Mucosa of rectum (tissue), 2 donors: ENCODE measurements at regions not wholly inside any gene's neighbourhood (a gene's known extent, or its start where the extent isn't known, plus 50 kb on each side); places are given as distances from the start of the nearest gene placed in this dataset.

ENCODE experiments used
- H3K27ac ChIP-seq, 2 donors: one replicate each; pipeline ENCODE4 v1.7.0; 2013; ENCODE audit warnings: inconsistent platforms in 2 of 2, low read depth in 2 of 2, low read length in 2 of 2
- H3K27me3 ChIP-seq, 2 donors: one replicate each; pipeline ENCODE4 v1.7.0; 2013; ENCODE audit warnings: low read length in 2 of 2; ENCODE audit not compliant: control insufficient read depth in 2 of 2, insufficient read depth in 2 of 2
- H3K36me3 ChIP-seq, 2 donors: one replicate each; pipeline ENCODE4 v1.7.0; 2013; ENCODE audit warnings: low read length in 2 of 2; ENCODE audit not compliant: control insufficient read depth in 2 of 2, insufficient read depth in 2 of 2
- H3K4me1 ChIP-seq, 2 donors: one replicate each; pipeline ENCODE4 v1.7.0; 2013; ENCODE audit warnings: low read length in 2 of 2, mild to moderate bottlenecking in 1 of 2; ENCODE audit not compliant: control insufficient read depth in 2 of 2, insufficient read depth in 2 of 2
- H3K4me3 ChIP-seq, 2 donors: one replicate each; pipeline ENCODE4 v1.7.0; 2013; ENCODE audit warnings: low read length in 2 of 2
- H3K9ac ChIP-seq, 2 donors: one replicate each; pipeline ENCODE4 v1.7.0; 2013; ENCODE audit warnings: low read length in 2 of 2, low read depth in 1 of 2, mild to moderate bottlenecking in 1 of 2
- H3K9me3 ChIP-seq, 2 donors: one replicate each; pipeline ENCODE4 v1.7.0; 2013; ENCODE audit warnings: low read length in 2 of 2; ENCODE audit not compliant: control insufficient read depth in 2 of 2
- donor health status: healthy.
- donor health status: Normal muscosa, but diverticular disease.

- no peak overlapping the region for H3K9ac ChIP-seq
- H3K4me3 ChIP-seq = no peak overlapping the region
- no peaks in the 10 kb centered on the region for H3K4me1 ChIP-seq
- H3K27me3 ChIP-seq = no peaks in the 10 kb centered on the region
- H3K9me3 ChIP-seq = no peaks in the 10 kb centered on the region
- H3K27ac ChIP-seq = no peak overlapping the region
- H3K36me3 ChIP-seq = no peaks in the 10 kb centered on the region
Observed at GRCh38 chr1:212539737-212540430, 68.7 kb upstream of the ATF3 start.

DNA sequence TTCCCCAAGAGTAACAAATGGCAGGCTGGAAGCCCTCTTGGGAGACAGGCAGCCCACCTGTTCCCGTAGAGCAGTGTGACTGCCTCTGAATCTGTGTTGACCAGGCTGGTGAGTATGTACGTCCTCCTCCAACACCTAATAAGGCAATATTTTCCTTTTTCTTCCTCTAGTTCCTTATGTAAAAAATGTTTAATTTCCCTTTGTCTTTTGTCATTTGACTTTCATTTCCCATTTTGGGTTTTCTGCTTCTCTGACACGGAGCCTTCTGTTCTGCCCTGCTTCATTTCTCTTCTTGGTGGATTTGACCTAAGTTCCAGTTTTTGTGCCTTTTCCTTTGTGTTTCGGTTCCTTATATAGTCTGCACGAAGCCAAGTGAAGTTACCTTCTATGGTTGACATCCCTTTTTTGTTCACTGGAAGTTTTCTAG, 65.8 kb upstream of the ATF3 start:
- H3K27ac ChIP-seq = no peak overlapping the region
- H3K4me1 ChIP-seq = no peaks in the 10 kb centered on the region

GRCh38 chr1:212544110-212544509, 64.5 kb upstream of the ATF3 start:
- no peak overlapping the region for H3K4me3 ChIP-seq
- no peaks in the 10 kb centered on the region for H3K27me3 ChIP-seq
- no peaks in the 10 kb centered on the region for H3K4me1 ChIP-seq
- H3K9me3 ChIP-seq = no peaks in the 10 kb centered on the region
- no peak overlapping the region for H3K9ac ChIP-seq
- no peak overlapping the region for H3K27ac ChIP-seq
- H3K36me3 ChIP-seq = no peaks in the 10 kb centered on the region

More for the DNA sequence above, 65.8 kb upstream of the ATF3 start:
- Histone ChIP-seq H3K36me3 (no peaks in the 10 kb centered on the region), H3K9ac (no peak overlapping the region), H3K9me3 (no peaks in the 10 kb centered on the region), H3K27me3 (no peaks in the 10 kb centered on the region), H3K4me3 (no peak overlapping the region)

GRCh38 chr1:212545941-212546635, 62.5 kb upstream of the ATF3 start:
- Histone ChIP-seq H3K36me3 (no peaks in the 10 kb centered on the region), H3K27ac (peak overlapping the region; percentile 17 to 25), H3K9me3 (no peaks in the 10 kb centered on the region), H3K27me3 (no peaks in the 10 kb centered on the region), H3K9ac (no peak overlapping the region), H3K4me3 (no peak overlapping the region), H3K4me1 (peaks cover 0 to 2% of the 10 kb centered on the region in 2 donors)

GRCh38 chr1:212549503-212550017, 59.0 kb upstream of the ATF3 start:
- Histone ChIP-seq H3K36me3 (no peaks in the 10 kb centered on the region), H3K27me3 (no peaks in the 10 kb centered on the region), H3K4me3 (no peak overlapping the region), H3K9ac (no peak overlapping the region), H3K9me3 (no peaks in the 10 kb centered on the region), H3K4me1 (peaks cover 0 to 2% of the 10 kb centered on the region in 2 donors), H3K27ac (no peak overlapping the region)

- Histone ChIP-seq H3K4me3 (no peak overlapping the region), H3K9ac (no peak overlapping the region), H3K36me3 (no peaks in the 10 kb centered on the region), H3K27me3 (no peaks in the 10 kb centered on the region), H3K4me1 (peaks cover 0 to 2% of the 10 kb centered on the region in 2 donors), H3K27ac (no peak overlapping the region), H3K9me3 (no peaks in the 10 kb centered on the region)
Observed at GRCh38 chr1:212551929-212552328, 56.6 kb upstream of the ATF3 start.

GRCh38 chr1:212553676-212554075, 54.9 kb upstream of the ATF3 start:
- Histone ChIP-seq H3K27me3 (no peaks in the 10 kb centered on the region), H3K4me3 (no peak overlapping the region), H3K36me3 (no peaks in the 10 kb centered on the region), H3K9me3 (no peaks in the 10 kb centered on the region), H3K9ac (no peak overlapping the region), H3K27ac (no peak overlapping the region), H3K4me1 (peaks cover 0 to 8% of the 10 kb centered on the region in 2 donors)

DNA sequence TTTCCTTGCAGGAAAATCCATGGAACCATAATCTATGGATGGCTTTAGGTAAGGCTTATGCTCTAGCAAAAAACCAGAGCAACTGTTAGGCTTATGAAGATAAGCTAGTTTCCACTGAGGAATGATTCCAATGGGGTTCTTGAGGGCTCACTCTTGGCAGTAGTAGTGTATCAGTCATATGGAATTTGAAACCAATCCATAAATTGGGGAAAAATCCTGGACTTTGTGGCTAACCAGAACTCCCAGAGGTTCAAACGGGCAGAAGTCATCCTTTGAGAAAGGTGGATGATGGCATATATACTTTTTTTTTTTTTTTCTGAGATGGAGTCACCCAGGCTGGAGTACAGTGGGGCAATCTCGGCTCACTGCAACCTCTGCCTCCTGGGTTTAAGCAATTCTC, 54.2 kb upstream of the ATF3 start:
- Histone ChIP-seq H3K4me1 (peaks cover 0 to 12% of the 10 kb centered on the region in 2 donors), H3K9me3 (no peaks in the 10 kb centered on the region)

DNA sequence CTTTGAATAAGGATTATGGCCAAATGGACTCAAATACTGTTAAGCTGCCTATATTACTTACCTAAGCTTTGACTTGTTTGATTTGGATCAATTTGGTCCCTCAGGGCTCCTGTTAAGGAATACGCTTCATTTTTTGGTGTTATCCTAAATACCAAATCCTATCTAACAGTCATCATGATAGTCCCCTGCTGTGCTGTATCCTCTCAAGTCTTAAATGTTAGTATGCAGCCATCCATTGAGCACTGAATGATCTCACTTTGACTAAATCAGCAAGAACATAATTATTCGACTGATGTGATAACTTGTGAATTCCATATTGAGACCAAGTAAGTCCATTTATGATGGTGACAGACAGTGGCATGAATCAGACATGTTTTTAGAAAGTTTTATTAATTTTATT, 53.1 kb upstream of the ATF3 start:
- H3K4me3 ChIP-seq = no peak overlapping the region
- H3K9ac ChIP-seq = no peak overlapping the region
- no peaks in the 10 kb centered on the region for H3K36me3 ChIP-seq
- H3K27ac ChIP-seq = no peak overlapping the region
- H3K9me3 ChIP-seq = no peaks in the 10 kb centered on the region
- no peaks in the 10 kb centered on the region for H3K27me3 ChIP-seq
- H3K4me1 ChIP-seq = peaks cover 0 to 10% of the 10 kb centered on the region in 2 donors

More for the DNA sequence above, 54.2 kb upstream of the ATF3 start:
- Histone ChIP-seq H3K27me3 (no peaks in the 10 kb centered on the region), H3K9ac (no peak overlapping the region), H3K4me3 (no peak overlapping the region), H3K36me3 (no peaks in the 10 kb centered on the region), H3K27ac (no peak overlapping the region)

GRCh38 chr1:212556822-212557549, 51.6 kb upstream of the ATF3 start:
- H3K4me1 ChIP-seq = peaks cover 0 to 10% of the 10 kb centered on the region in 2 donors
- H3K9me3 ChIP-seq = no peaks in the 10 kb centered on the region
- H3K27ac ChIP-seq = peak overlapping the region in 1 of 2 donors; percentile 92
- H3K36me3 ChIP-seq = no peaks in the 10 kb centered on the region
- H3K27me3 ChIP-seq = no peaks in the 10 kb centered on the region
- H3K9ac ChIP-seq = no peak overlapping the region
- H3K4me3 ChIP-seq = no peak overlapping the region
